KG1 (cell line): ENCODE measurements at regions not wholly inside any gene's neighbourhood (a gene's known extent, or its start where the extent isn't known, plus 50 kb on each side); places are given as distances from the start of the nearest gene placed in this dataset.

ENCODE experiments used
- DNase-seq: peaks from one replicate; lab custom pipeline; 2025; lab: John Stamatoyannopoulos, UW

GRCh38 chr10:33126742-33127141 is 168.7 kb upstream of the ITGB1 start:
- no peak for DNase-seq

DNA sequence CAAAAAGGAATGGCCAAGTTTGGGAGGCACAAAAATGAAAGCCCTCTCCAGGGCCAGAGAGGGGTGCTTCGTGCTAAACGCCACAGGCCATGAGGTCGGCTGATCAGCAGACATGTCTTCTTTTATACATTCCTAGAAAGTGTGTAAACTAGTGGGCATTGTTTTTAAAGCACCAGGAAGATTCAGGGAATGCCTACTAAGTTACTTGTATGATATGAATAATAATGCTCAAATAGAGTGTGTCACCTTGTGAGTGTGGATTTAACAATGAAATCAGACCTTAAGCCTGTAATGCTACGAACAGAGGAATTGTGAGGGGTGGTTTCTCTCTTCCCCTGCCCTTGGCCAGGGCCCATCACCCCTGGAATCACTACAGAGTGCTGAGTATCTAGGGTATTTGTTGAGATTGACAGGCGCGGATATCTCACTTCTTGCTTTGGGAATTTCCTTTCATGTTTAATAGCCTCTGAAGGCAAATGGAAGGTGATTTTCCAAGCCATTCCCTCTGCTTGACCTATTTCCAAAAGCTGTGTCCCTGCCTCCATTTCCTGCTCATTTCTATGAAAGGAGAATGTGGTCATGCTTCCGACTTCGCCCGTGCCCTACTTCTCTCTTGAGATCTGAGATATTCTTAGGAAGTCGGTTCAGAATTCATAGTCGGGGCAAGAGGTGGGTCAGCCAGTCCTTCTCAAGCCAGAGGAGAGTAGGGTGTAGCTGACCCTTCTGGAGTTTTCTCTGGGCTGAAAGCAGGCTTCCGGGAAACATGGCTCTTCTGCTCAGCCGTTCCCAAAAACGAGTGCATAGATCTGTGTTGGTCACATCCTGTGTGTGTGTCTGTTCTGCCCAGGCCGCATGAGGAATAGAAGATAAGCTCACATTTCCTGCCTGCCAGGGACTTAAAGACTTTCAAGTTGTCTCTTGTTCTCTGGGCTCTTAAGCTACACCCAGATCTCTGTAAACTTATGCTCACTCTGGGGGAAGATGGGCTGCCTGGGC is 167.8 kb upstream of the ITGB1 start:
- peak; percentile 21 for DNase-seq

GRCh38 chr10:33125111-33125510 is 167.1 kb upstream of the ITGB1 start:
- no peak for DNase-seq

DNA sequence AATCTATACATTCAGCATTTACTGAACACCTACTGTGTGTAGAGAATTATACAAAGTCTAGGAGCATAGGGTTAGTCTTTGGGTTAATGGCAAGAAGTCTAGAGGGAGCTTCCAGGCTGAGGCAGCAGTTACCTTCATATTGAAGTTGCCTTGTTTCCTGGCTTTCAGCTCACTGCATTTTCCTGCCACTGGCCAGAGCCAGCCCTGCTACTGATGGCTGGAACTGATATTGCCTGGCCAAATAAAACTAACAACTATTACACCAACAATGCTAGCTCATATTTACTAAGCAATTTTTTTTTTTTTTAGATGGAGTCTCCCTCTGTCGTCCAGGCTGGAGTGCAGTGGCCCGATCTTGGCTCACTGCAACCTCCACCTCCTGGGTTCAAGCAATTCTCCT is 165.7 kb upstream of the ITGB1 start:
- no peak for DNase-seq

GRCh38 chr10:33122014-33122809 is 164.2 kb upstream of the ITGB1 start:
- no peak for DNase-seq

DNA sequence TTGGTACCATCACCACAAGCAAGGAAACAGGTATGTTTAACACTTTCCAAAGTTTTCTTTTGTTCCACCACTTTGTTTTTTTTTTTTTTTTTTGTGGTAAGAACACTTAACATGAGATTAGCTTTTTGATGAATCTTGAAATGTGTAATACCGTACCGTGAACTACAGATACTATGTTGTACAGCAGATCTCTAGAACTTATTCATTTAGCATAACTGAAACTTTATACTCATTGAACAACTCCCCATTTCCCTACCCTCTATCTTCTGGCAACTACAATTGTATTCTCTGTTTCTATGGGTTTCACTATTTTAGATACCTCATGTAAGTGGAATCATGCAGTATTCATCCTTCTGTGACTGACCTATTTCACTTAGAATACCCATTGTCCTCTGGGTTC is 162.7 kb upstream of the ITGB1 start:
- no peak for DNase-seq

DNA sequence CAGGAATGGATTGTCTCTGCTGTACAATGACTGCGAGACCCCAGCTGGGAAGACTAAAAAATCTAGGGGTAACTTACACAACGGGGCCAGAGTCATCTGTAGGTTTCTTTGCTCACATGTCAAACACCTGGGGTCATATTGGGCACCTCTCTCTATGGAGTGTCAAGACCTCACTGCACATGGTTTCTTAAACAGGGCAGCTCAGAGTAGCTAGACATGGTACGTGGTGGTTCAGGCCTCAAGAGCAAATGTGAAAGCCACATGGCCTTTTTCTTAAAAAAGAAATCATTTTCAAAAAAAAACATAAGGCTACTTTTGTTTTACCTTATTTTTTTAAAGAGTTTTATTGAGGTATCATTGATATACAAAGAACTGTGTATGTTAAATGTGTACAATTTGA is 162.2 kb upstream of the ITGB1 start:
- DNase-seq, result no peak

GRCh38 chr10:33117816-33118215 is 159.8 kb upstream of the ITGB1 start:
- no peak for DNase-seq

DNA sequence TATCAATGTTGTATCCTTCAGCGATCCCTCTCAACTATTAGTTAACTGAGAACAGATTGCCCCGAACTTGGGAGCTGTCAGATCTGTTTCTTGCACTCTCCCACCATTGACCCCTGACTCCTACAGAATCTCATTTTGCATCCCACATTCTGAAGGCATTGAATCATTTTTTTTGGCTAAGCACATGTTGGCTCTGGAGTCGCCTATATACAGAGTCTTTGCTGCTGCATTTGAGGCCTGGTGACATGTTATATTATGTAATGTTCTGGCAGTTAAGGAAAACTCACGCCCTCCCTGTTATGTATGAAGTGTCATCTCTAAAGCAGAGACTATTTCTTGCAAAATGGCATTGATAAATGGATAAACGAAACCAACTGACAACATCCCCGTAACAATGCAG is 159.2 kb upstream of the ITGB1 start:
- DNase-seq, result no peak

DNA sequence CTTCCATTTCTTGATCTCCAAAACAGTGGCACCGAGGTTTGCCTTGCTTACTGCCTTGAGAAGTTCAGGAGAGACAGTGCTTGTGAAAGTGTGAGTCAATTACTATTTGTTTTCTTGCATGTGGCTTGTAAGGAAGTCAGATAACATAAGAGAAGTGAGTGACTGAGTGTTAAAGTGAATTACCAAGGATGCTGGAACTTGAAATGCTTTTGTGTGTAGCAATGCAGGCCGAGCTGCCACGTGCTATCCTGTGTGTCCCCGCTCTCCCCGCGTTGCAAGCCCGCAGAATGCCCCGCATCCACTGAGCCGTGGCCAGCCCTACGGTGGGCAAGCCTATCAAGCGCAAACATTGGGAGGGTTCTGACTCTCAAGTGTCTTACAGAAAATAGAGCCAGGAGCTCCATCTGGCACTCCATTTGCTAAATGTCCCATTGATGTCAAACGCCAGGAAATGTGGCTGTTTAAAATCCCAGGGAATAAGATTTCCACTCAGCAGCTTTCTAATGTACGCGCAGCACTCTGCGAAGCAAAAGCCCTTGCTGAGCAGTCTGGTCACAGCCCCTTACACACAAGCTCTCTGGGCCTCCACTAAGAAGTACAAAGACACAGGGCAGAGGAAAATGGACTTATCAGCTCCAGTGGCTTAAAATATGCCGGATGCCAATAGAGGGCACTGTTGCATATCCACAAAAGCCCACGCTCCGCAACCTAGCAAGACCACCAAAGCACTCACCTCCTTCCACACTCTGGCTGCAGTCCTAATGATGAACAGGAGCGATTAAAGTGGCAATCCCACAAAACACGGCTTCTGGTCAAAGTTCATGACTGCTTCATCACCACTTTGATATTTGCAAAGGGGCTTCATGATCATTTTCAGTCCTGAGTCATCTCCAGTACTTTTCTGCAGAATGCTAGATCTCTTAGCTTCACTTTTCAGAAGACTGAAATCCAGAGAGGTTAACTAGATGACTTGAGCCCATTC is 158.0 kb upstream of the ITGB1 start:
- DNase-seq, result no peak

DNA sequence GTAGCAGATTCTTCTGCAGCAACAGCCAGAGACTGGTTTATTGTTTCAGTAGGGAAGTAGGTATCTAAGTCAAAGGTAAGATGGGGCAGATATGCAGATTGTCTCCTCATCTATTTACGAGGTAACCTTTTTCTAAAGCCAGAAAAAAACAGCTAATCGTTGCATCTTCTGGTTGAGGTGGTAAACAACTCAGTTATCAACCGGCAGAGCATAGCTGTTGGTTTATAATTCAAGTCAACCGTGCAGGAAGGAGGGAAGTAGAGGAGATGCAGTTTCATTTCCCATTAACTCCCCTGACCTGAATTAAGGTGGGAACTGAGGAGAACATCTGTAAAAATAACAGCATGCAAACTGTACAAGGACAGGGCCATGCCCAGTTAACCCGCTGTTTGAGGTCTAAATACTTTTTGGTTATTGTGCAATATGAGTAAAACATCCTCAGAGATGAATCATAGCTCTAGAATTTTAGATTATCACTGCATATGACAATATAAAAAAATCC is 156.5 kb upstream of the ITGB1 start:
- DNase-seq, result no peak

DNA sequence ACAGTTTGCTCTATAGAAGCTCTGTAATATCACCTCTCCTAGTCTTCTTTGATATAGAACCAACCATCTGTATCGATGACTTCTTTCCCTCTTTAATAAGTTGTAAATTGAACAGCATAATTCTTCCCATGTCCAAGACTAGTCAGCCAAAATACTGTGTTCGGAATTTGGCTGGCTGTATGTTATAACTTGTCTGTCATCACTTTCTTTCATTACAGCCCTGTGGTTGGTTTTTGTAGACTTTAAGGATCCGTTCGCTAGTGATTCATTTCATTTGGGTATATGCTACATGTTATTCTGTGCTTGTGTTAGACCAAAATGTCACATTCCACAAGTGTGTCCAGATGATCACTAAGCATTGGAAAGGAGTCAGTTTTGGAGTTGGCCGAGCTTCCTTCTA is 155.4 kb upstream of the ITGB1 start:
- DNase-seq, result no peak

DNA sequence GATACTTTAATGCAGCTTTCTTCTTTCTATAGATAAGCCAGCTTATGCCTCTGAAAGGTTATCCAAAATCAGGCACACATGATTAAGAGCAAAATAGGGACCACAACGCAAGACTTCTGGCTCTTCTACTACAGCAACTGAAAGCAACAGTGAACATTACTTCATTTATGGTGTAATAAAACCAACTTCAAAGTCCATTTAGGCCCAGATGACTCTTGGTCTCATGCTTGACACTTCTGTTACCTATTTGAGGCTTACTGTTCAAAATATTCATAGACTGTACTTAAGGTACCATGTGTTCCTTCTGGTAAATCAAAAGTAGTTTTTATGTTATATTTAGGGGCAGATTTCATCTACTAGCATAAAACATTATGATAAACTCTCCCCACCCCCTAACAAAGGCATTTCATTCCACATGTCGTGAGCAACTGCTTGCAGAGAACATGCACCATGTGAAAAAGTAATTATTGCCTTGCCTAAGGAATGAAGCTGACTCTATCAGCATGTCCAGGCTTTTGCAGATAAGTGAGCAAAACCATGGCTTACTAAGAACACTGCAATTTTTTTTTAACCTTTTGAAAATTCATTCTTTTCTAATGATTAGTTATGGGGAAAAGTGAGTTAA is 154.9 kb upstream of the ITGB1 start:
- DNase-seq, result no peak

GRCh38 chr10:33111488-33112051 is 153.5 kb upstream of the ITGB1 start:
- DNase-seq, result no peak

DNA sequence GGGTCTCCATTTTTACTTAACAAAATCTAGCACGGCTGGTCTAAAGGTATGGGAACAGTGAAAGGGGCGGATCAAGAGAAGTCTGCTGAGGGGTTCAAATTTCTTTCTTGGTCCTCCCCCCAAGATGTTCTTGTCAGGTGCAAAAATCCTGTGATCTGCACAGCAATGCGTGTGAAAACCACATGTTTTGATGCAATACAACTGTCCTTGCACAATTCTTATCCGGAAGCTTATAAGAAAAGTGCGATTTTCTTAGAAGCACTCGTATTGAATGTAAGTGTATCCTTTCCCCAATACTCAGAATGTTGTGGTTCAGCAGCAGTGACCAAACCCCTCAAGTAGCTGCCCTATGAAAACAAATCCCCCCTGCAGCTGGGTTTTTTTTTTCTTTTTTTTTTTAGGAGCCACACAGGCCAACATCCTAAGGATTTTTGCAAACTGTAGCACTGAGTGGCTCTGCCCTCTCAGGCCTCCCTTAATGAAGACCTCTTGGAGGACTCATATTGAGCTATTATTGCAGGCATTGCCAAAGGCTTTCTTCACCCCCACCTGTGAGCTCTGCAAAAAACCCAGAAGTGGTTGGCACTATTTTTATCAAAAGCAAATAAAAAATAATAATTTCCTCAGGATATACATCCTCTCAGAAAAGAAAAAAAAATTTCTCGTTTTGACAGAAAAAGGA is 151.9 kb upstream of the ITGB1 start:
- DNase-seq, result no peak

DNA sequence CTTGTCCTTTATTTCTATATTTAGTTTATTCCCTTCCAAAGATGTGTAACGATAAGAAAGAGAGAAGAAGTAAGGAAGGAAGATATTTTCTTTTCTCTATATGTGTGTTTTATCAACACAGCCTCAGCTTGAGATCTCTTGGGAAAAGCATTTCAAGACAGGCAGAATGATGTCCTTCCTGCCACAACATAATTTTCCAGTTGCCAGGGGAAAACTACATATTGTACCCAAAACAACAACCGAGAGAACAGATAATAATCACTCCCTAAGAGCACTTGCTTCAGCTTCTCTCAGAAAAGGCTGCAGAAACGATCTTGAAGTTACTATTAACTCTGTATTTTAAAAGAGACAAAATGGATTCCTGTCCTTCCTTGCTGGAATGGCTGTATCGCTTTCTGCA is 151.4 kb upstream of the ITGB1 start:
- no peak for DNase-seq

DNA sequence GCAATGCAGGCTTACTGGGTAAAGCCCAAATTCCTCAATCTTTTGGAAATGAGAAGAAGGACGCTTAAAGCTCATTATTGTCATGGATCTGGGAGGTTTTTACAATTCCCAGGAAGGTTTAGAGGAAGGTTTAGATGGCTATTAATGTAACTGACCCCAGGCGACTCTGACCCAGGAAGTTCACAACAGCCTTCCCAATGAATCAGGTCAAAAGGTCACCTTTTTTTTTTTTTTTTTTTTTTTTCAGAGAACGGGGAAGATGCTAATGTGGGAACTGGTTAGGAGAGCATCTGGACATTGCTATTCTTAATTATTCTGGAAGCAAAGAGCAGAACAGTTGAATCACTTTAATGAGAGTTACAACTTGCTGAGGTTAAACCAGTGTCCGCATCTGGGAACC is 149.9 kb upstream of the ITGB1 start:
- DNase-seq, result no peak

- DNase-seq, result no peak
These were observed 148.7 kb upstream of the ITGB1 start for GRCh38 chr10:33106767-33107166.

GRCh38 chr10:33103863-33104379 is 145.9 kb upstream of the ITGB1 start:
- DNase-seq, result no peak

DNA sequence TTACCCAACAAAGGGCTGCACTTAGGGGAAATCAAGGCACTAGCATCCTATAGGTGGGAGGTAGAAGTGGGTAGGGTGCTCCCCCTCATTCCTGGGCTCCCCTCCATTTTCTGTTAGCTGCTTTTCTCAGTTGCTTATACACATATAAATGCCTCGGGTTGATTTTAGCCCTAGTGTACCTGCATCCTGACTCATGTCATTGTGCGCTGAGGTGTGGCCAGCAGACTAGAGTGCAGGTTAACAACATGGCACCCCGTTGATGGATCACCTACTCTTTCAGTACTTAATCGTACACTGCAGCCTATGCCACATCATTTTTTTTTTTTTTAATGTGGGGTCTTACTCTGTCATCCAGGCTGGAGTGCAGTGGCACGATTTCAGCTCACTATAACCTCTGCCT is 144.0 kb upstream of the ITGB1 start:
- no peak for DNase-seq
